GM12874 (cell line): ENCODE measurements at regions not wholly inside any gene's neighbourhood (a gene's known extent, or its start where the extent isn't known, plus 50 kb on each side); places are given as distances from the start of the nearest gene placed in this dataset.

Experiments
- CTCF ChIP-seq: IDR thresholded peaks from 2 replicates; pipeline ENCODE4 v1.5.1; 2011; ENCODE audit warnings: low read depth, mild to moderate bottlenecking, control low read depth, low read length, moderate library complexity; ENCODE audit not compliant: insufficient read depth

GRCh38 chr2:129757915-129758783, 221.3 kb upstream of the RAB6C start:
- TF ChIP-seq CTCF: no peak

GRCh38 chr2:129758784-129759471, 220.5 kb upstream of the RAB6C start:
- TF ChIP-seq CTCF: no peak

- no peak for TF ChIP-seq CTCF
These were observed 219.9 kb upstream of the RAB6C start for GRCh38 chr2:129759472-129760010.

- no peak for TF ChIP-seq CTCF
These were observed 218.8 kb upstream of the RAB6C start for GRCh38 chr2:129760669-129761068.

GRCh38 chr2:129761569-129762021, 217.9 kb upstream of the RAB6C start:
- no peak for TF ChIP-seq CTCF

GRCh38 chr2:129762386-129763189, 216.9 kb upstream of the RAB6C start:
- no peak for TF ChIP-seq CTCF
